WTC11 (cell line): ENCODE measurements at regions not wholly inside any gene's neighbourhood (a gene's known extent, or its start where the extent isn't known, plus 50 kb on each side); places are given as distances from the start of the nearest gene placed in this dataset.

Experiments
- AR ChIP-seq: fragments of 250-450 bp; sonication (Bioruptor Pico); IDR thresholded peaks from 2 replicates; pipeline ENCODE4 v1.9.0; 2021; ENCODE audit warnings: mild to moderate bottlenecking
- ATF1 ChIP-seq: sonication (generic); formaldehyde crosslinking; IDR thresholded peaks from 2 replicates; pipeline ENCODE4 v1.8.1; 2023; ENCODE audit warnings: mild to moderate bottlenecking, moderate library complexity, missing genetic modification reagents
- CDX4 ChIP-seq: fragments of 250-450 bp; sonication (Bioruptor Pico); IDR thresholded peaks from 2 replicates; pipeline ENCODE4 v1.9.0; 2021; ENCODE audit warnings: moderate library complexity, mild to moderate bottlenecking, inconsistent platforms, borderline replicate concordance
- CREB1 ChIP-seq: sonication (generic); formaldehyde crosslinking; IDR thresholded peaks from 2 replicates; pipeline ENCODE4 v1.8.0; 2023; ENCODE audit warnings: mild to moderate bottlenecking, missing genetic modification reagents
- CTCF ChIP-seq: fragments of 200-600 bp; IDR thresholded peaks from 2 replicates; pipeline ENCODE4 v1.8.0; 2022; ENCODE audit warnings: antibody characterized with exemption
- FOXJ3 ChIP-seq: sonication (generic); formaldehyde crosslinking; IDR thresholded peaks from 2 replicates; pipeline ENCODE4 v1.9.0; 2021; ENCODE audit warnings: missing genetic modification reagents, mild to moderate bottlenecking, borderline replicate concordance
- NFE2L1 ChIP-seq: sonication (generic); formaldehyde crosslinking; IDR thresholded peaks from 2 replicates; pipeline ENCODE4 v1.8.1; 2023; ENCODE audit warnings: missing genetic modification reagents
- TCF7 ChIP-seq: sonication (generic); formaldehyde crosslinking; IDR thresholded peaks from 2 replicates; pipeline ENCODE4 v1.8.0; 2022; ENCODE audit warnings: mild to moderate bottlenecking, low read depth, missing genetic modification reagents, moderate library complexity
- ZNF263 ChIP-seq: sonication (generic); formaldehyde crosslinking; IDR thresholded peaks from 2 replicates; pipeline ENCODE4 v1.8.1; 2022; ENCODE audit warnings: low read depth, mild to moderate bottlenecking, moderate library complexity, missing genetic modification reagents
- ZNF423 ChIP-seq: fragments of 250-450 bp; sonication (Bioruptor Pico); IDR thresholded peaks from 2 replicates; pipeline ENCODE4 v2.1.2; 2022; ENCODE audit warnings: mild to moderate bottlenecking, moderate library complexity
- TF ChIP-seq, protein P1 (sequence below): sonication (generic); formaldehyde crosslinking; conservative IDR thresholded peaks from 2 replicates; pipeline ENCODE4 v1.8.1; 2022; ENCODE audit warnings: mild to moderate bottlenecking, missing genetic modification reagents
- TF ChIP-seq, protein P2 (sequence below): sonication (generic); formaldehyde crosslinking; IDR thresholded peaks from 2 replicates; pipeline ENCODE4 v1.8.0; 2023; ENCODE audit warnings: missing genetic modification reagents
- TF ChIP-seq, protein P3 (sequence below): sonication (generic); formaldehyde crosslinking; IDR thresholded peaks from 2 replicates; pipeline ENCODE4 v1.8.1; 2023; ENCODE audit warnings: mild to moderate bottlenecking, missing genetic modification reagents, moderate library complexity

- TF ChIP-seq, protein P1, sequence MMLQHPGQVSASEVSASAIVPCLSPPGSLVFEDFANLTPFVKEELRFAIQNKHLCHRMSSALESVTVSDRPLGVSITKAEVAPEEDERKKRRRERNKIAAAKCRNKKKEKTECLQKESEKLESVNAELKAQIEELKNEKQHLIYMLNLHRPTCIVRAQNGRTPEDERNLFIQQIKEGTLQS, result no peak
- TF ChIP-seq ZNF423 (CRISPR knock-in tag), result no peak
- TF ChIP-seq CTCF, result no peak
- TF ChIP-seq ATF1, result no peak
- TF ChIP-seq AR (CRISPR knock-in tag), result no peak
- no peak for TF ChIP-seq NFE2L1
- TF ChIP-seq, protein P2, sequence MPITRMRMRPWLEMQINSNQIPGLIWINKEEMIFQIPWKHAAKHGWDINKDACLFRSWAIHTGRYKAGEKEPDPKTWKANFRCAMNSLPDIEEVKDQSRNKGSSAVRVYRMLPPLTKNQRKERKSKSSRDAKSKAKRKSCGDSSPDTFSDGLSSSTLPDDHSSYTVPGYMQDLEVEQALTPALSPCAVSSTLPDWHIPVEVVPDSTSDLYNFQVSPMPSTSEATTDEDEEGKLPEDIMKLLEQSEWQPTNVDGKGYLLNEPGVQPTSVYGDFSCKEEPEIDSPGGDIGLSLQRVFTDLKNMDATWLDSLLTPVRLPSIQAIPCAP, result no peak
- no peak for TF ChIP-seq CDX4
- TF ChIP-seq TCF7, result no peak
- TF ChIP-seq, protein P3, sequence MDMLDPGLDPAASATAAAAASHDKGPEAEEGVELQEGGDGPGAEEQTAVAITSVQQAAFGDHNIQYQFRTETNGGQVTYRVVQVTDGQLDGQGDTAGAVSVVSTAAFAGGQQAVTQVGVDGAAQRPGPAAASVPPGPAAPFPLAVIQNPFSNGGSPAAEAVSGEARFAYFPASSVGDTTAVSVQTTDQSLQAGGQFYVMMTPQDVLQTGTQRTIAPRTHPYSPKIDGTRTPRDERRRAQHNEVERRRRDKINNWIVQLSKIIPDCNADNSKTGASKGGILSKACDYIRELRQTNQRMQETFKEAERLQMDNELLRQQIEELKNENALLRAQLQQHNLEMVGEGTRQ (CRISPR knock-in tag), result no peak
- TF ChIP-seq FOXJ3 (CRISPR knock-in tag), result no peak
- TF ChIP-seq CREB1 (CRISPR knock-in tag), result no peak
- TF ChIP-seq ZNF263 (CRISPR knock-in tag), result no peak
Observed at GRCh38 chr1:194045416-194045815, 859.0 kb upstream of the B3GALT2 start.
